ENCODE measurements at regions not wholly inside any gene's neighbourhood (a gene's known extent, or its start where the extent isn't known, plus 50 kb on each side); places are given as distances from the start of the nearest gene placed in this dataset.

DNA sequence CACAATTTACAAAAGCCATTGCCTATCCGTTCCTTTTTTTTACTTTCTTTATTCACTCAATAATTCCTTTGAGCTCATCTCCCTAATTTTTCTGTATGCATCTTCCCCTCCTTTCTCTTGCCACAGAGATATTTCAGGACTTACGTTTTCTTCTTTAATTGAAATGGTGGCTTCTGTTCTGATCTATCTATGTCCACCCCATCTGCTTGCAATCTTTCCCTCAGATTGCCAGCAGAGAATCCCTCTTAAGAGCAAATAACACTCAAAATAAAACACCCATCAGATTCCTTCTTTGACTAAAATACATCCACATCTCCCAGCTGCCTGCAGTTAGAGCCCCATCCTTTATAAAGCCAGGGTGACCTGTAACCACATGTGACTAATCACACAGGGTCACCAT is 478.6 kb downstream of the EFNB2 start:
- TF ChIP-seq, protein P1, sequence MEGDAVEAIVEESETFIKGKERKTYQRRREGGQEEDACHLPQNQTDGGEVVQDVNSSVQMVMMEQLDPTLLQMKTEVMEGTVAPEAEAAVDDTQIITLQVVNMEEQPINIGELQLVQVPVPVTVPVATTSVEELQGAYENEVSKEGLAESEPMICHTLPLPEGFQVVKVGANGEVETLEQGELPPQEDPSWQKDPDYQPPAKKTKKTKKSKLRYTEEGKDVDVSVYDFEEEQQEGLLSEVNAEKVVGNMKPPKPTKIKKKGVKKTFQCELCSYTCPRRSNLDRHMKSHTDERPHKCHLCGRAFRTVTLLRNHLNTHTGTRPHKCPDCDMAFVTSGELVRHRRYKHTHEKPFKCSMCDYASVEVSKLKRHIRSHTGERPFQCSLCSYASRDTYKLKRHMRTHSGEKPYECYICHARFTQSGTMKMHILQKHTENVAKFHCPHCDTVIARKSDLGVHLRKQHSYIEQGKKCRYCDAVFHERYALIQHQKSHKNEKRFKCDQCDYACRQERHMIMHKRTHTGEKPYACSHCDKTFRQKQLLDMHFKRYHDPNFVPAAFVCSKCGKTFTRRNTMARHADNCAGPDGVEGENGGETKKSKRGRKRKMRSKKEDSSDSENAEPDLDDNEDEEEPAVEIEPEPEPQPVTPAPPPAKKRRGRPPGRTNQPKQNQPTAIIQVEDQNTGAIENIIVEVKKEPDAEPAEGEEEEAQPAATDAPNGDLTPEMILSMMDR (conservative IDR thresholded peaks at IDR 0.05; ENCODE audit: low read depth, low read length): no peak
- DNase-seq (ENCODE audit: low read depth): no peak

DNA sequence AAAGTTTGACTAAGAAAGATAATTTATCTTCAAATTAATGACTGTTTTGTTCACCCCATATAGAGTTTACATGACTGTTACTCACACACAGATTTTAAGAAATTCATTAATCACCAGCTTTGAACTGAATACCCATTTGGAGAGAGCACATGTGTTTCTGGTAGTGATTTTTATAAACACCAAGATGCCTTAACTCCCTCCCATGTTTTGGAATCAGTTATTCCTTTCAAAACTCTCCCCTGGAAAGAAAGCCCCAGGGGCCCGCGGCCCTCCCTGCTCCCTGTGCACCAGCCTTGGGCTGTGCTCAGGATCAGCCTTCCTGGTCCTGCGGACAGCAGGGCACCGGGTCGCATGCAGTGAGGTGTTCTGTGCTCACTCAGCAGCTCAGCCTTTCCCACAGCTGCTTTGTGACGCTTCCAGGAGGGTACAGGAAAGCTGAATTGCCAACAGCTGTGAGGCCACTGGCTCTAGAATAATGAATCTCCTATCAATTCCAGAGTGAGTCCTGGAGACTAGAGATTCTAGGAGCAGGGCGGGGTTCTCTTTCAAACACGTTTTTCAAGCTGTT is 483.2 kb downstream of the EFNB2 start:
- TF ChIP-seq, protein P1 (conservative IDR thresholded peaks at IDR 0.05; ENCODE audit: low read depth, low read length): no peak
- DNase-seq (ENCODE audit: low read depth): no peak
- H3K4me3 ChIP-seq (ENCODE audit: low read length): no peak overlapping the region

More for the DNA sequence above, 478.6 kb downstream of the EFNB2 start:
- no peak overlapping the region for H3K4me3 ChIP-seq (ENCODE audit: low read length)

DNA sequence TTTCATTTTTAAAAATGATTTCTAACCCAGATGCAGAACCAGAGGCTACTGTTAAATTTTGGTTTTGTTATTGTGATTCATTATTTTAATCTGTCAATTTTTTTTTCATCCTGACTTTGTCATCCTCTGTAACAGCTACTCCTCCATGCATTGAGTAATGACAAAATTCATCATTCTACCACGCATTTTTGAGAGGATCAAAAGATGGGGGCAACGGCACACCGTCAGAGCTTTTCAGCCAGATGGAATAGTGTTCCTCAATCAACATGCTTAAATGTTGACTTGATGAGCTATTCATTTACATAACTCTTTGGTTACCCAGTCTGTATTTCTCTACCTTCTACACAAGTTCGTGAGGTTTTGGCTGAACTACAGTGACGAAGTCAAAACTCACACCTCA is 486.3 kb downstream of the EFNB2 start:
- TF ChIP-seq, protein P1 (conservative IDR thresholded peaks at IDR 0.05; ENCODE audit: low read depth, low read length): no peak
- no peak for DNase-seq (ENCODE audit: low read depth)
- no peak overlapping the region for H3K4me3 ChIP-seq (ENCODE audit: low read length)

DNA sequence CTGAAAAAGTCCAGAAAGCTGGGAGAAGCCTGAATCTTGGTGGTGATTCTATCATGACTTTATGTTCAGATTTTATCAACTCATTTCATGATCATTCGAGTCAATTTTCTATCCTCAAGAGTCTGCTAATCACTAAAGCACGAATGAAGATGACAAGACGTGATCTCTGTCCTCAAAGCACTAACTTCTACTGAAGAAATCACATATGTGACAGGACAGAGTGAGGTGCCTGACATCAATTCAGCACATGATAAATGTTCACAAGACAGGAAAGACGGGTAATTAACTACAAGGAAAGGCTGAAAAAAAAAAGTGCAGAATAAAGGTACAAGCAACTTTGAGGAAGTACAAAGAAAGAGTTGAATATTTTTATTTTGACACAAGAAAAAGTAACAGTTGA is 487.1 kb downstream of the EFNB2 start:
- no peak for DNase-seq (ENCODE audit: low read depth)
- TF ChIP-seq, protein P1 (conservative IDR thresholded peaks at IDR 0.05; ENCODE audit: low read depth, low read length): no peak
- H3K4me3 ChIP-seq (ENCODE audit: low read length): no peak overlapping the region

DNA sequence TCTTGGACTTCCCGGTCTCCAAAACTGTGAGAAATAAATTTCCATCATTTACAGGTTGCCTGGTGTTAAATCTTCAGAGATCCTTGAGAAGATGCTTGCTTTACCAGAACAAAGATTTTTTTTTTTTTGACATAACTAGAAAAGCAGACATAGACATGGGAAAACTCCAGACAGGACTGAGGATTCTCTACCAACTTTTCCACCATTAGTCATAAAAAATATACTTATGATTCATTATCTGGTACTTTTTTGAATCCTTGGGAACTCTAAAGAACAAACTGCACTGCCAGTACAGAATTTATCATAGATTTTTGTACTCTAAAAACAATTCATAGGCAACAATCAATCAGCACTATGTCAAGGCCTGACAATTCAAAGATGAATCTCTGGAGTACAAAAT is 487.6 kb downstream of the EFNB2 start:
- no peak overlapping the region for H3K4me3 ChIP-seq (ENCODE audit: low read length)
- no peak for DNase-seq (ENCODE audit: low read depth)
- TF ChIP-seq, protein P1 (conservative IDR thresholded peaks at IDR 0.05; ENCODE audit: low read depth, low read length): no peak

DNA sequence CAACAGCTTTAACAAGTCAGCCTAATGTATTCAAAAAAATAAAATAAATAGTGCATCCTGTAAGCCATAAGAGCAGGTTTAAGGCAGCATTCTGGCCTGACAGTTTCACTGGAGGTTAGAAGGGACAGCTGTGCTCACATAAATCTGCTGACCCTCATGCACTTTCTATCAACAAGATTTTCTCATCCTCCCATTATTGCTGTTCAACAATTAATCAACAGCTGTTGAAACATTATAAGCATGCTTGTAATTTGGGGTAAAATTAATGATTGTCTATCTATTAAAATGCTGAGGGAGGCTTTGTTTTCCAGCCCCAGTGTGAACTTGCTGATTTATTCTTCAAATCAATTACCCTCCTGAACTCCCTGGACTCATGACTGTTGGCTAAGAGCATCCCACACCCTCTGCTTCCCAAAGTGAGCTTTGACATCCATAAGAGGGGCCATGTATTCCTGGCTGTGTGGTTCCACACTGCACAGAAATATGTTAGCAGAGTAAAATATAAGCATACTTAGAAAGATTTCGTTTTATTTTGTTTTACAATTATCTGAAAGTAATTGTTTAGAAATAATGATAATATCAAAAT is 492.4 kb downstream of the EFNB2 start:
- no peak for DNase-seq (ENCODE audit: low read depth)
- TF ChIP-seq, protein P1 (conservative IDR thresholded peaks at IDR 0.05; ENCODE audit: low read depth, low read length): no peak
- H3K4me3 ChIP-seq (ENCODE audit: low read length): no peak overlapping the region

DNA sequence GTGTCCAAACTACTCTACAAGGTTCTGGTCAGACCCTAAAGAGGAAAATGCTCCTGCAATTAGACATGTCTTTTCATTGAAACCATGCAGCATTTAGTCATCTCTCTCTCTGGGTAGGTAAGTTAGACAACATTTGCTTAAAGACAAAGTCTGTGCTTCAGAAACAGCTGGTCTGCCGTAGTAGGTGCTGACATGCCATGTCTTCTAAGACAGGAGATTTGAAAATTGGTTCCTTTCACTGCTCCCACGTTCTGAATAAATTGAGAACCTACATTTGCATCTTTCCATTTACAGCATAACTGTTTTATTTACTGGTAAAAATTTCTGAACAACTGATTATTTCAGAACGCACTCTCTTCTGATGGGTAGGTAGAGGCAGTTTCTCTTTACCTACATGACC is 494.0 kb downstream of the EFNB2 start:
- H3K4me3 ChIP-seq (ENCODE audit: low read length): no peak overlapping the region
- no peak for DNase-seq (ENCODE audit: low read depth)
- TF ChIP-seq, protein P1 (conservative IDR thresholded peaks at IDR 0.05; ENCODE audit: low read depth, low read length): no peak

All from retinal pigment epithelial cell (primary cell).